IPS DF 6.9 (cell line): ENCODE measurements at regions not wholly inside any gene's neighbourhood (a gene's known extent, or its start where the extent isn't known, plus 50 kb on each side); places are given as distances from the start of the nearest gene placed in this dataset.

Source experiments
- DNase-seq: peaks from one replicate; pipeline ENCODE4 v3.0.0-alpha.2; 2013; ENCODE audit warnings: low read depth, low spot score
- H3K27ac ChIP-seq: one replicate; pipeline ENCODE4 v1.5.1; 2013; ENCODE audit warnings: low read length, control low read depth
- H3K27me3 ChIP-seq: 2 replicates; pipeline ENCODE4 v1.6.1; 2013; ENCODE audit warnings: mild to moderate bottlenecking, low read length; ENCODE audit not compliant: control insufficient read depth, insufficient read depth
- H3K36me3 ChIP-seq: 2 replicates; pipeline ENCODE4 v1.6.1; 2013; ENCODE audit warnings: low read length; ENCODE audit not compliant: control insufficient read depth, insufficient read depth
- H3K4me1 ChIP-seq: 2 replicates; pipeline ENCODE4 v1.6.1; 2013; ENCODE audit warnings: low read length; ENCODE audit not compliant: control insufficient read depth, insufficient read depth
- H3K4me3 ChIP-seq: 2 replicates; pipeline ENCODE4 v1.5.1; 2013; ENCODE audit warnings: mild to moderate bottlenecking, low read length
- H3K9me3 ChIP-seq: 2 replicates; pipeline ENCODE4 v1.6.1; 2013; ENCODE audit warnings: low read length, inconsistent platforms; ENCODE audit not compliant: control insufficient read depth, insufficient read depth
- WGBS: extraction: QIAGEN DNeasy Blood & Tissue Kit; methylation state at CpG from one replicate; pipeline ENCODE4 v1.1.7; 2013; ENCODE audit warnings: mixed read lengths, missing lambda C conversion rate; ENCODE audit not compliant: insufficient read length, insufficient coverage; 5-methylcytosine and 5-hydroxymethylcytosine counted together

DNA sequence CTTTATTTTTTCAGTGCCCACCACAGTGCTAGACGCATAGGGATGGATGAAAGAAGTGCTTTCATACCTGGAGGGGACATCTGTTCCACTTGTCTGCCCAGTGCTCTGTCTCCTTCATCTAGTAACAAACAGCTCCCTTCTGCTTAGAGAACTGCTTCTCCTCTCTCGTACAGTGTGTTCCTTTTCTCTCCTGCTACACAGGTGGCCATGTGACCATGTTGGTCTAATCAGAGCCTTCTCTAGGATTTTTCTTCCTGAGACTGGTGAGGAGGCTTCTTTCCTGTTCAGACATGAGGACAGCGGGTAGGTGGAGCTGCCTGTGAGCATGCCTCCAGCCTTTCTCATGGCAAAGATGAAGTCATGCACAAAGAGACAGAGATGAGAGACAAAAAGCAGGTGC is 182.7 kb downstream of the TMEM132E start:
- H3K4me3 ChIP-seq: no peak overlapping the region
- no peak overlapping the region for H3K27ac ChIP-seq
- no CpG with 5 or more reads among the region's 3 CpGs for WGBS
- no peaks in the 10 kb centered on the region for H3K27me3 ChIP-seq
- H3K4me1 ChIP-seq: peaks cover 4% of the 10 kb centered on the region; the same call in 1 of the 2 replicates
- no peaks in the 10 kb centered on the region for H3K9me3 ChIP-seq
- no peaks in the 10 kb centered on the region for H3K36me3 ChIP-seq
- no peak for DNase-seq

DNA sequence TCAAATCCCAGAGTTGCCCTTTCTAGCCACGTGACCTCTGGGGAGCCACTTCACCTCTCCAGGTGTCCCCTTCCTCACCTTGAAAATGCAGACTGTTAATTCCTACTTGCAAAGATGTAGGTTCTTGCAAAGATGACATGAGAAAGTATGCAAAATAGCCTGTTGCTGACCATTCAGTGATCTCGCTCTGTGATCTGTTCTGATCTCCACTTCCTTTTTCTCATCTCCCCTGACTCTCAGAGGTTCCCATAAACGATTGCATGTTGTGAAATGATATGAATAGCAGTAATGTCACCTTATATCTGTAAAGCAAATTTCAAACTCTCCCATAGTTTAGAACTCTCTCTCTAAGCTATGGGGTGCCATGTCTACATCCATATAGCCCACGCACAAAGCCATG is 182.3 kb downstream of the TMEM132E start:
- Histone ChIP-seq H3K4me1 (peaks cover 4% of the 10 kb centered on the region; the same call in 1 of the 2 replicates), H3K27ac (no peak overlapping the region), H3K9me3 (no peaks in the 10 kb centered on the region), H3K36me3 (no peaks in the 10 kb centered on the region), H3K4me3 (no peak overlapping the region), H3K27me3 (no peaks in the 10 kb centered on the region)
- WGBS: no CpG with 5 or more reads among the region's 4 CpGs
- no peak for DNase-seq

DNA sequence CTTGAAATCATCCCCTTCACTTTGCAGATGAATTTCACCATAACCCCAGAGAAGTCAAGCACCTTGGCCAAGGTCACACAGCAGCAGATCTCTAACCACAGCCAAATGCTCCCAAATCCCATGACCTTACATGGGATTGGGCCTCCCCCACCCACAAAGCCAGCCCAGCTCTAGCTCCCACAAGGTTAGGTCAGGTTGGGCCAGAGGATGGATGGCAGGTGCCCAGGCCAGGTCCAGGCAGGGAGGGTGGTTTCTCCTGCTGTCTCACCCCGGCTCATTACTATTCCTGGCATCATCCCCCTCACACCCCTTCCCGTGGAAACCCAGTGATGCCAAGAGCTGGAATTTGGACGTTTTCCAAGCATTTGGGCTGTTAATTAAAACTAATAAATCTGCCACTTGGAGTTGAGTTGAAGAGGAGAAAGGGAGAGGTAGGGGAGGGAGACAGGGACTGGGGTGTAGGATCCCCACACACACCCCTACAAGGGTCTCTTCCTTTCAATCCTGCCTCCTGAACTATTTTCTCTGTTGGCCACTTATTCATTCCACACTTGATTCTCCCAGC is 181.6 kb downstream of the TMEM132E start:
- no CpG with 5 or more reads among the region's 3 CpGs for WGBS

DNA sequence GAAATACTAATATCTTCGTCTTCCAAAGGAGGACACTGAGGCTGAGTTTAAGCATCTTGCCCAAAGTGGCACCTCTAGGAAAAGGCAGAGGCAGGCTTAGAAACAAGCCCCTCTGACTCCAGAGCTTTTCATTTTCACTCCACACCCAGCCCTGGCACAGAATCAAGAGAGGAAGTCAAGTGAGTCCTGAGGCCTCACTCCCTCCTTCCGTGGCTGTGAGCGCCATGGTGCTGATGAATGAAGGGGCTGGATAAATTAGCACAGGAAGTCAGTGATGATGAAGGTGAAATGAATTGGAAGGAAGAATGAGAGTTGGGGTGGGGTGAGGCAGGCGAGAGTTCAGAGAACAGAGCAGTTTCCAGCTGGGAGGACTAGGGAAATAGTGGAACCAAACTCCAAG is 179.3 kb downstream of the TMEM132E start:
- no peaks in the 10 kb centered on the region for H3K36me3 ChIP-seq
- H3K27ac ChIP-seq: no peak overlapping the region
- no peak for DNase-seq
- no peaks in the 10 kb centered on the region for H3K9me3 ChIP-seq
- no peaks in the 10 kb centered on the region for H3K4me1 ChIP-seq
- 100% methylated on average over 1 of the region's 4 CpGs for WGBS
- H3K4me3 ChIP-seq: no peak overlapping the region
- no peaks in the 10 kb centered on the region for H3K27me3 ChIP-seq

More for the DNA sequence above, 181.6 kb downstream of the TMEM132E start:
- H3K4me3 ChIP-seq: no peak overlapping the region
- no peaks in the 10 kb centered on the region for H3K27me3 ChIP-seq
- H3K27ac ChIP-seq: no peak overlapping the region
- no peaks in the 10 kb centered on the region for H3K9me3 ChIP-seq
- H3K4me1 ChIP-seq: peaks cover 4% of the 10 kb centered on the region; the same call in 1 of the 2 replicates
- H3K36me3 ChIP-seq: no peaks in the 10 kb centered on the region
- DNase-seq: no peak

DNA sequence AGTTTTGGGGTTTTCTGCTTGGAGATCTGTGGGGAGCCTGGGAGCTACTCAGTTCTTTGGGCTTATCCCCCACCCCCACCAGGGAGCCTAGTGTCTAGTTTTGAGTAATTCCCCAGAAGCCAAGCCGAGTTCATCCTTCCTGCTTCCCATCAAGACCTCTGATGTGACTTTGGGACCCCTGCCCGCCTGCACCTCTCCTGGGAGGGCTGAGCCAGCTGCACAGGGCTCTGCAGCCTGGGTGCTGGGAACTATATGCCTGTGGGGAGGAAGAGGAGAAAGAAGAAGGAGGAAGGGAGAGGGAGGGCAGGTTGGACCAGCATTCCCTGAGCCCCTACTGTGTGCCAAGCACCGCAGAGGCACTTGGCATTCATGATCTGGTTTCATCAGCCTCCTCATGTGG is 178.9 kb downstream of the TMEM132E start:
- no peaks in the 10 kb centered on the region for H3K27me3 ChIP-seq
- no peaks in the 10 kb centered on the region for H3K4me1 ChIP-seq
- H3K36me3 ChIP-seq: no peaks in the 10 kb centered on the region
- no peak for DNase-seq
- no peak overlapping the region for H3K27ac ChIP-seq
- no peak overlapping the region for H3K4me3 ChIP-seq
- no CpG with 5 or more reads among the region's 3 CpGs for WGBS
- no peaks in the 10 kb centered on the region for H3K9me3 ChIP-seq

DNA sequence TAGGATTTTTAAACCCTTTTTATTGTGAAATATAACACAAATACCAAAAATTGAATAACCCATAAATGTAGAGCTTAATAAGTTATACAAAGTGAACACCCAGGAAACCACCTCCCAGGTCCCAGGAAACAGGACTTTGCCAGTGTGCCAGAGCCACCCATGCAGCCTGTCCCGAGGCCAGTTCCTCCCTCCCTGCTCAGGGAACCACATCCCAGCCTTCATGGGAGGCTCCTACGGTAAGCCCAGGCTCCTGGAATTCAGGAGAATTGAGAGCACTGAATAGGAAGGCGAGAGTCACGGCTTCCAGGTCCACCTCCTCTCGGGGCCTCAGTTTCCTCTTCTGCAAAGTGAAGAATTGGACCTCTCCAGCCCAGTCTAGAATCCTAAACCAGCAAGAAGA is 178.2 kb downstream of the TMEM132E start:
- Histone ChIP-seq H3K4me3 (no peak overlapping the region), H3K36me3 (no peaks in the 10 kb centered on the region), H3K27ac (no peak overlapping the region), H3K4me1 (no peaks in the 10 kb centered on the region), H3K27me3 (no peaks in the 10 kb centered on the region), H3K9me3 (no peaks in the 10 kb centered on the region)
- no peak for DNase-seq
- no CpG with 5 or more reads among the region's 5 CpGs for WGBS

DNA sequence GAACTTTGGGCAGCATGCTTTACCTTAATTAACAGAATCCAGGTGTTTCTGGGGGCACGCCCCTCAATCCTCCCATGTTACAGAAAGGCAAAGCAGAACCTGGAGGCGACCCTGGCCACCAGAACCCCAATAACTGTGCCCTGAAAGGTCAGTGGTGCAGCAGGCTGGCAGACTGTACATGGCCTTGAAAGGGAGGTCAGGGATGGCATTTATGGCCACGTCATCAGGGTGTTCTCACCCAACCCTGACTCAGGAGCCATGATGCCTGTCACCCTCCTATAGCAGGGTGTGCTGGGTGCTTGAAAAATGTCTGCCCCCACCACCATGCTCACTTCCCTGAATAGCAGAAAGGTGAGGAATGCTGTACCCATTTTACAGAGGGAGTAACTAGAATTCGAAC is 177.7 kb downstream of the TMEM132E start:
- Histone ChIP-seq H3K9me3 (no peaks in the 10 kb centered on the region), H3K27me3 (no peaks in the 10 kb centered on the region), H3K4me1 (no peaks in the 10 kb centered on the region), H3K27ac (no peak overlapping the region), H3K36me3 (no peaks in the 10 kb centered on the region), H3K4me3 (no peak overlapping the region)
- no peak for DNase-seq
- no CpG with 5 or more reads among the region's 4 CpGs for WGBS

DNA sequence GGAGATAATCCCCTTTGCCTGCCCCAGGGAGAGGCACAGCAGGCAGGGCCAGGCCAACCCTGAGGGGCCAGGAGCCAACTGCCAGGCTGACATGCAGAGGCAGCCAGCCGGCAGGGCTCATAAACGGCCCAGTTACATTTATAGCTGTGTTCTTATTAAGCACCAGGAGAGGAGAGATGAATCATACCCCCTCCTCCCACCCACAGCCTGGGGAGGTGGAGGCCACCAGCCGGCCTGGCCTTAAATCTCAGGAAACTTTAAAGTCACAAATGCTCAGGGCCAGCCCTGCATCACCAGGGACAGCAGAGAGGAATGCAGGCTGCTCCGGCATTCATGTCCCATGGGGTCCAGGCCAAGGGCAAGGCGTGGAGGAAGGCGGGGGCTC is 177.2 kb downstream of the TMEM132E start:
- Histone ChIP-seq H3K27ac (no peak overlapping the region), H3K36me3 (no peaks in the 10 kb centered on the region), H3K4me3 (no peak overlapping the region), H3K4me1 (no peaks in the 10 kb centered on the region), H3K9me3 (no peaks in the 10 kb centered on the region), H3K27me3 (no peaks in the 10 kb centered on the region)
- DNase-seq: no peak
- no CpG with 5 or more reads among the region's 6 CpGs for WGBS

DNA sequence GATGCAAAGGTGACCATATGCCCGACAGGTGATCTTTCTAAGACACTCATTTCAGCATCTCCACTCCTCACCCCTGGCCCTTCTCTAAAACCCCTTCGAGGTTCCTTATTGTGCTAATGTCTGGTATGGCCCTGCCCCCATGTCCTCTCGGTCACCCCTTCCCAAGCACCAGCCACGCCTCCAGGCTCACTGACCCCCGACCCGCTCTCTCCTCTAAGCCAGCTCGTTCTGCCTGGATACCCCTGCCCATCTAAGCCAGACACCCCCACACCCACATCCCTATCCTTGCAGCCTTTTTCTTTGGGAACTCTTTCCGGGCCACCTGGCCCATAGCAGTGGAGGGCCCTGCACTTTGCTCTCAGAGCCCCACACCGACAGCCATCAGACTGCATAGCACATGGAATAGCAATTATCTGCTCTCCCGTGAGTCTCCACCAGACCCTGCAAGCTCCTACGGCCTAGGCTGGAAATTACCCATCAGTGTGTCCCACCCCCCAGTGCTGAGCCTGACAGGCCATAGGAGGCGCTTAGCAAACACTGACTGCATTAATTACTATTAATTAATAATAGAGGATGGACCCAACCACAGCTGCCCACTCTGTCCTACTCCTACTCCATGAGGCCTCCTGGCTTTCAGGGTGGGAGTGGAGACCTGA is 176.7 kb downstream of the TMEM132E start:
- no peak for DNase-seq
- no peaks in the 10 kb centered on the region for H3K4me1 ChIP-seq
- no peaks in the 10 kb centered on the region for H3K9me3 ChIP-seq
- H3K27me3 ChIP-seq: no peaks in the 10 kb centered on the region
- no CpG with 5 or more reads among the region's 12 CpGs for WGBS
- H3K36me3 ChIP-seq: no peaks in the 10 kb centered on the region
- H3K4me3 ChIP-seq: no peak overlapping the region
- no peak overlapping the region for H3K27ac ChIP-seq

DNA sequence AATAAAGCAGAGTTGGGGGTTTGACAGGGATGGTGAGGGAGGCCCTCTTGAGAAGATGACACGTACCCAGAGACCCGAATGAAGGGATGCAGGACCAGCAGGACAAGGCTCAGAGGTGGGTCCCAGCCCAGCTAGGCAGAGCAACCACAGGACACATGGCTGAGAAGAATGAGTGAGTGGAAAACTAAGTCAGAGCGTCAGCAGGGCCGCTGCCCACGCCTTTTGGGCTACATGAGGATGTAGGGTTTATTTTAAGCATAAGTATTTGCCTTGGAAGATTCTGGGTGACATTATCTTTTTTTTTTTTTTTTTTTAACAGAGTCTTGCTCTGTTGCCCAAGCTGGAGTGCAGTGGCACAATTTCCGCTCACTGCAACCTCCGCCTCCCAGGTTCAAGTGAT is 176.0 kb downstream of the TMEM132E start:
- no CpG with 5 or more reads among the region's 7 CpGs for WGBS
- Histone ChIP-seq H3K36me3 (no peaks in the 10 kb centered on the region), H3K4me1 (no peaks in the 10 kb centered on the region), H3K9me3 (no peaks in the 10 kb centered on the region), H3K4me3 (no peak overlapping the region), H3K27me3 (no peaks in the 10 kb centered on the region), H3K27ac (no peak overlapping the region)
- no peak for DNase-seq

DNA sequence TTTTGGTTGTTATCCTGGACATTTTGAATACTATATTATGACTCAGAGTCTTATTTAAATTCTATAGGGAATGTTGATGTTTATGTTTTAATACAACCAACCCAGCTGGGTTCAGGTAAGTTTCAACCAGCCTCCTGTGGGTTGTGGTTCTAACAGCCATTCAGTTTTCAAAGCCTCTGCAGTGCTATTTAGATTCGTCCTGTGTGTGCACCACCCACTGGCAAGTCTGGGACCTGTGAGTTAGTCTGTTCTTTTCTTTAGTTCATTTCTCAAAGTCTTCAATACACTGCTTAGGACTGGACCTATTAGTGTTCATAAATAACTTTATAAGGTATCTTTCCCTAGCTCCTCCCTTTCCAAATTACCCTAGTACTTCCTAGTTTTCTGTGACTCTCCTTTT is 170.6 kb downstream of the TMEM132E start:
- Histone ChIP-seq H3K27me3 (no peaks in the 10 kb centered on the region), H3K4me3 (no peak overlapping the region), H3K4me1 (no peaks in the 10 kb centered on the region), H3K9me3 (no peaks in the 10 kb centered on the region), H3K27ac (no peak overlapping the region), H3K36me3 (no peaks in the 10 kb centered on the region)
- WGBS: no CpG with 5 or more reads among the region's 1 CpG
- no peak for DNase-seq
